SH-SY5Y (cell line): ENCODE measurements at regions not wholly inside any gene's neighbourhood (a gene's known extent, or its start where the extent isn't known, plus 50 kb on each side); places are given as distances from the start of the nearest gene placed in this dataset.

Experiments
- GATA2 ChIP-seq: IDR thresholded peaks from 2 replicates; pipeline ENCODE4 v1.6.1; 2011; ENCODE audit warnings: mild to moderate bottlenecking, low read depth, low read length
- GATA3 ChIP-seq: IDR thresholded peaks from 2 replicates; pipeline ENCODE4 v1.6.1; 2011; ENCODE audit warnings: low read depth, mild to moderate bottlenecking, low read length, moderate library complexity

DNA sequence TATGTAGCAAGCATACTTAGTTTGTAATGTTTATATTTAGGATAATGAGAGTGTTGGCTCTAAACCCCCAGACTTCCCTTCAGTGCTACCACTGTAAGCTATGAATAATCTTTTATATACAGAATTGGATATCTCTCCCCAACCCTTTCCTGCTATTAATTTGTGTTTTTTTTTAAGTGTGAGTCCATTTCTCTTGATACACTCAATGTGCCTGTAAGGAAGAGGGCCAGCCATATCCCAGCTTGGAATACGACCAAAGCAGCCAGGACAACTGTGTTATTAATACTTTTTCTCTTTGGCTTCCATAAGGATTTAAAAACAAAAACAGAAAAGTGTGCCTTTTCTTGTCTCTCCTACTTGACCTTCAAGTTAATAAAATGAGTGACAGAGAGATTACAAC, 116.7 kb downstream of the SNAPC1 start:
- TF ChIP-seq GATA2 (no peak), GATA3 (no peak)
